Adrenal gland (tissue), 9 donors: ENCODE measurements at regions not wholly inside any gene's neighbourhood (a gene's known extent, or its start where the extent isn't known, plus 50 kb on each side); places are given as distances from the start of the nearest gene placed in this dataset.

ENCODE experiments used
- DNase-seq, 7 donors: peaks; one replicate each; pipeline ENCODE4 v3.0.0-alpha.2; 2019 to 2020
- H3K27ac ChIP-seq, 5 donors: fragments of 200-600 bp; sonication (generic) in 4 of 5; 1 replicate in 3 of 5; 2 replicates in 2 of 5; pipeline versions ENCODE4 v1.5.1 to v1.8.0; 2016 to 2020; ENCODE audit warnings: mild to moderate bottlenecking in 1 of 5
- H3K27me3 ChIP-seq: fragments of 200-600 bp; 2 replicates; pipeline ENCODE4 v1.8.0; 2021
- H3K36me3 ChIP-seq, 2 donors: fragments of 200-600 bp; replicated peaks in 1 of 2; 1 replicate in 1 of 2; 2 replicates in 1 of 2; pipeline versions ENCODE4 v1.5.1 to v1.8.0; 2018 to 2022
- H3K4me1 ChIP-seq, 2 donors: fragments of 200-600 bp; replicated peaks in 1 of 2; 1 replicate in 1 of 2; 2 replicates in 1 of 2; pipeline versions ENCODE4 v1.5.1 to v1.8.0; 2018 to 2021
- H3K4me3 ChIP-seq, 4 donors: fragments of 200-600 bp; sonication (generic) in 3 of 4; one replicate each; pipeline ENCODE4 v1.5.1; 2016 to 2018
- H3K9me3 ChIP-seq, 3 donors: fragments of 200-600 bp; sonication (generic) in 1 of 3; replicated peaks in 1 of 3; 1 replicate in 2 of 3; 2 replicates in 1 of 3; pipeline versions ENCODE4 v1.5.1 to v1.8.0; 2016 to 2021
- POLR2A ChIP-seq, 2 donors: fragments of 450-650 bp; IDR thresholded peaks; one replicate each; pipeline ENCODE4 v1.6.1; 2017; ENCODE audit warnings: antibody characterized with exemption in 2 of 2, mild to moderate bottlenecking in 2 of 2, moderate library complexity in 1 of 2
- WGBS, 4 donors: extraction: QIAGEN DNeasy Blood & Tissue Kit in 2 of 4; methylation state at CpG; one replicate each; pipeline versions ENCODE4 v1.1.5 to v1.1.7; 2013 to 2017; 5-methylcytosine and 5-hydroxymethylcytosine counted together
- intact Hi-C, 2 donors: fragments of 100-400 bp; cut with DNase I; formaldehyde crosslinking; loops; one replicate each; pipeline versions ENCODE4 v1.14.1 to v1.15.0; 2022 to 2023
- TF ChIP-seq, protein P1 (sequence below), 6 experiments: fragments of 450-650 bp in 4 of 6; fragments of 200-600 bp in 2 of 6; sonication (generic) in 1 of 6; IDR thresholded peaks; 1 replicate in 5 of 6; 2 replicates in 1 of 6; pipeline versions ENCODE4 v1.5.1 to v1.8.0; 2016 to 2021; ENCODE audit warnings: antibody characterized with exemption in 6 of 6, mild to moderate bottlenecking in 2 of 6, moderate library complexity in 1 of 6
- donor health status: healthy with polysubstance abuse.
- donor health status: Bipolar disorder and iron deficiency.
- donor health status: DM: yes; HTN: yes; CAD: no.
- donor health status: DM: no; HTN: no; CAD: no.
- donor health status: DM: no; HTN: no; CAD: no.

DNA sequence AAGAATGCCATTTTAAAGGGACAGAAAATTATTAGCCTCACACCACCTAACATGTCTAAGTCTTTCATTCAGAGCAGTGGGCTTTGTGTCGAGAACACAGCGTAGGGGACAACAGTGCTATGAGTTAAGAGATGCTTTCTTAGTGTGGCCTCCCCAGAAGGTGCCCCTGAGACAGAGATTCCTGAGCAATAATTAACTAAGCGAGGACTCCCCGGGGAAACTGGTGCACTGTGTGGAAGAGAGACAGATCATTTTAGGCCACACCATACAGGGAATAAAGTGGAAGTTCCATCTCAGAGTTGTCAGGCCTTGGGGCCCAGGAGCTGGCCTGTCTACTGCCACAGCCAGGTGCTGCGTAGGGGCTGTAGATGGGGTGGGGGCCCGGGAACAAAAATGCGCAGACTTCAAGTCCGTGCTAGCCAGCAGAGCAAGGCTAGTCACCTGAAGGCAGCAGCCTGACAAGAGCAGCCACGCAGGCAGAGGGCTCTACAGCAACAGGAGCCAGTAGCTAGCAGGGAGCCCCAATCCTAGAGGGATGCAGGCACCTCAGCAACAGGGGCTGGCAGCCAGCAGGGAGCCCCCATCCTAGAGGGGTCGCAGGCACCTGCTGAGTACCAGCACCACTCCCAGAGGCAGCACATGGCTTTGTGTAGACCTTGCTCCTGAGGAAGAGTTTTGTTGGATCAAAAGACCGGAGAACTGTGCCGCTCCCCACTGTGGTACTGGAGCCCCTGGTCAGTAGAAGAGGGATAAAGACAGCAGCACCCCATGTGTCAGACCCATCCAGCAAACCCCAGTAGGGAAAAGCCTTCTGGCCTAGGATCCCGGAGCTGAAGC is 63.0 kb upstream of the NXT1 start:
- WGBS, 4 donors, result 82 to 90% (median 85%) methylated on average over 12 to 13 of the region's 13 CpGs
- Histone ChIP-seq H3K27me3 (no peaks in the 10 kb centered on the region), H3K4me1 (no peaks in the 10 kb centered on the region), H3K4me3 (no peak overlapping the region), H3K27ac (no peak overlapping the region), H3K36me3 (no peaks in the 10 kb centered on the region), H3K9me3 (no peaks in the 10 kb centered on the region)
- no peak for DNase-seq
- intact Hi-C loops, result no loop called here
- TF ChIP-seq POLR2A (IDR thresholded peaks at IDR 0.05), result no peak
- TF ChIP-seq, protein P1, sequence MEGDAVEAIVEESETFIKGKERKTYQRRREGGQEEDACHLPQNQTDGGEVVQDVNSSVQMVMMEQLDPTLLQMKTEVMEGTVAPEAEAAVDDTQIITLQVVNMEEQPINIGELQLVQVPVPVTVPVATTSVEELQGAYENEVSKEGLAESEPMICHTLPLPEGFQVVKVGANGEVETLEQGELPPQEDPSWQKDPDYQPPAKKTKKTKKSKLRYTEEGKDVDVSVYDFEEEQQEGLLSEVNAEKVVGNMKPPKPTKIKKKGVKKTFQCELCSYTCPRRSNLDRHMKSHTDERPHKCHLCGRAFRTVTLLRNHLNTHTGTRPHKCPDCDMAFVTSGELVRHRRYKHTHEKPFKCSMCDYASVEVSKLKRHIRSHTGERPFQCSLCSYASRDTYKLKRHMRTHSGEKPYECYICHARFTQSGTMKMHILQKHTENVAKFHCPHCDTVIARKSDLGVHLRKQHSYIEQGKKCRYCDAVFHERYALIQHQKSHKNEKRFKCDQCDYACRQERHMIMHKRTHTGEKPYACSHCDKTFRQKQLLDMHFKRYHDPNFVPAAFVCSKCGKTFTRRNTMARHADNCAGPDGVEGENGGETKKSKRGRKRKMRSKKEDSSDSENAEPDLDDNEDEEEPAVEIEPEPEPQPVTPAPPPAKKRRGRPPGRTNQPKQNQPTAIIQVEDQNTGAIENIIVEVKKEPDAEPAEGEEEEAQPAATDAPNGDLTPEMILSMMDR (IDR thresholded peaks at IDR 0.05), result no peak

DNA sequence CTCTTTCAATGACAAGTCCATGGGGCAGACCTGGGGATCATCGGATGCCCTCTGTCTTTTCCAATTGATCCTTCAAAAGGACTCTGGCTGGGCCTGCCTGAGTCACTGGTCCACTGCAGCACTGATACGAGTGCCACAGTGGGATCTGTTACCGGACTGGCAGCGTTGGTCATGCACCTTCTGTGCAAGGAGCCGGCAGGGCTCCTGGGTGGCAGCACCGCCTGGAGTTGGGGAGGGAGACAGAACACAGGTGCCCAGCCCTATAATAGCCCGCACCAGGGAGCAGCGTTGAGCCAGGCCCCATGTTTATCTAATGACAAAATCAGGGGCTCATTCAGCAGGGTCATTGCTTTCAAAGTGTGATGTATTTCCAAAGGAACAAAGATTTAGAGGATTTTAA is 64.2 kb upstream of the NXT1 start:
- WGBS, 4 donors, result 84 to 88% (median 85%) methylated on average over 8 of the region's 8 CpGs
- H3K36me3 ChIP-seq, result no peaks in the 10 kb centered on the region

DNA sequence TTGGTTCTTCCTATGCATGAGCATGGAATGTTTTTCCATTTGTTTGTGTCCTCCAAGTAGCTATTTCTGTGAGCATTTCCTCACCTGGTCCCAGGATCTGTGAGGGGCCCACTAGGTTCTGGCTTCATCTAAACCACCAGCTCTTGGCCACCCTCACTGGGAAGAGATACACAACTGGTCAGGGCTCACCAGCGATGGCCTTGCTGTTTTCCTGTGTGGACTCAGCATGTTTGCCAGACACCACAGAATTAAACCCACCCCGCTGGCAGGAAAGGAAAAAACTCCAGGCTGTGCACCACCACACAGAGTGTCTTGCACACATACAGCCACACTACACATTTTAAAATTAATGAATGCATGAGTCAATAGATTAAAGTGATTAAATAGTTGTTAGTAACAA is 65.1 kb upstream of the NXT1 start:
- TF ChIP-seq POLR2A (IDR thresholded peaks at IDR 0.05), result no peak
- TF ChIP-seq, protein P1 (IDR thresholded peaks at IDR 0.05), result no peak
- peak in 1 of 7 donors; percentile 14 for DNase-seq
- no peaks in the 10 kb centered on the region for H3K27me3 ChIP-seq
- no peak overlapping the region for H3K27ac ChIP-seq
- no peak overlapping the region for H3K4me3 ChIP-seq
- H3K36me3 ChIP-seq, result no peaks in the 10 kb centered on the region
- intact Hi-C loops, result no loop called here
- WGBS, 4 donors, result 82 to 100% (median 89%) methylated on average over 2 of the region's 2 CpGs
- no peaks in the 10 kb centered on the region for H3K9me3 ChIP-seq
- H3K4me1 ChIP-seq, result no peaks in the 10 kb centered on the region

More for the DNA sequence above, 64.2 kb upstream of the NXT1 start:
- DNase-seq, result no peak
- no peaks in the 10 kb centered on the region for H3K9me3 ChIP-seq
- no peak overlapping the region for H3K27ac ChIP-seq
- intact Hi-C loops, result no loop called here
- no peak overlapping the region for H3K4me3 ChIP-seq
- no peaks in the 10 kb centered on the region for H3K4me1 ChIP-seq
- no peak for TF ChIP-seq POLR2A (IDR thresholded peaks at IDR 0.05)
- TF ChIP-seq, protein P1 (IDR thresholded peaks at IDR 0.05), result no peak
- H3K27me3 ChIP-seq, result no peaks in the 10 kb centered on the region

DNA sequence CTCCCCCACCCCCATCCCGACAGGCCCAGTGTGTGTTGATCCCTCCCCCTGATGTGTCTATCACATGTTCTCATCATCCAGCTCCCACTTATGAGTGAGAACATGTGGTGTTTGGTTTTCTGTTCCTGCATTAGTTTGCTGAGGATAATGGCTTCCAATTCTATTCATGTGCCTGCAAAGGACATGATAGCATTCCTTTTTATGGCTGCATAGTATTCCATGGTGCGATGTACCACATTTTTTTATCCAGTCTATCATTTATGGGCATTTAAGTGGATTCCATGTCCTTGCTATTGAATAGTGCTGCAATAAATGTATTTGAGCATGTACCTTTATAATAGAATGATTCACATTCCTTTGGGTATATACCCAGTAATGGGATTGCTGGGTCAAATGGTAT is 66.6 kb upstream of the NXT1 start:
- H3K4me1 ChIP-seq, result no peaks in the 10 kb centered on the region
- H3K4me3 ChIP-seq, result no peak overlapping the region
- no peaks in the 10 kb centered on the region for H3K27me3 ChIP-seq
- H3K9me3 ChIP-seq, result no peaks in the 10 kb centered on the region
- DNase-seq, result no peak
- no peaks in the 10 kb centered on the region for H3K36me3 ChIP-seq
- TF ChIP-seq POLR2A (IDR thresholded peaks at IDR 0.05), result no peak
- TF ChIP-seq, protein P1 (IDR thresholded peaks at IDR 0.05), result no peak
- intact Hi-C loops, result no loop called here
- no peak overlapping the region for H3K27ac ChIP-seq
- 87 to 95% (median 89%) methylated on average over 2 of the region's 2 CpGs for WGBS, 4 donors
